AG04450 (cell line): ENCODE measurements at regions not wholly inside any gene's neighbourhood (a gene's known extent, or its start where the extent isn't known, plus 50 kb on each side); places are given as distances from the start of the nearest gene placed in this dataset.
"Not testable (repeated sequence)": the region's sequence is repeated elsewhere in the genome, so short reads cannot be mapped to it uniquely, and the experiment has no call there.

Source experiments
- CTCF ChIA-PET: fragments of 300-600, 350-600 bp; formaldehyde crosslinking; extraction: SDS; loops from one replicate; lab custom pipeline; 2022; ENCODE audit warnings: antibody characterized with exemption, inconsistent platforms; lab: Charles Lee
- POLR2A ChIA-PET: fragments of 350-600 bp; formaldehyde crosslinking; extraction: SDS; loops from one replicate; lab custom pipeline; 2021; ENCODE audit warnings: antibody characterized with exemption, inconsistent platforms; lab: Yijun Ruan, JAX
- DNase-seq: peaks from one replicate; pipeline ENCODE4 v3.0.0-alpha.2; 2011; ENCODE audit warnings: low read depth, low spot score
- H3K27ac ChIP-seq: one replicate; pipeline ENCODE4 v1.5.1; 2012; ENCODE audit warnings: low read depth, low read length, control low read depth
- H3K27me3 ChIP-seq: one replicate; pipeline ENCODE4 v1.6.0; 2012; ENCODE audit warnings: low read length; ENCODE audit not compliant: control insufficient read depth, insufficient read depth
- H3K4me3 ChIP-seq: 2 replicates; pipeline ENCODE4 v1.5.1; 2011; ENCODE audit warnings: mild to moderate bottlenecking, low read depth, low read length, control low read depth
- H3K9me3 ChIP-seq: 2 replicates; pipeline ENCODE4 v1.5.1; 2012; ENCODE audit warnings: low read length; ENCODE audit not compliant: control insufficient read depth, insufficient read depth
- CTCF ChIP-seq: IDR thresholded peaks from 2 replicates; pipeline ENCODE4 v1.5.1; 2011; ENCODE audit warnings: low read depth, low read length, control low read depth, inconsistent platforms

GRCh38 chr7:32668387-32669097 is 173.3 kb downstream of the AVL9 start:
- H3K27ac ChIP-seq, H3K27me3 ChIP-seq, POLR2A ChIA-PET, H3K9me3 ChIP-seq, DNase-seq, H3K4me3 ChIP-seq, CTCF ChIA-PET: not testable (repeated sequence)

DNA sequence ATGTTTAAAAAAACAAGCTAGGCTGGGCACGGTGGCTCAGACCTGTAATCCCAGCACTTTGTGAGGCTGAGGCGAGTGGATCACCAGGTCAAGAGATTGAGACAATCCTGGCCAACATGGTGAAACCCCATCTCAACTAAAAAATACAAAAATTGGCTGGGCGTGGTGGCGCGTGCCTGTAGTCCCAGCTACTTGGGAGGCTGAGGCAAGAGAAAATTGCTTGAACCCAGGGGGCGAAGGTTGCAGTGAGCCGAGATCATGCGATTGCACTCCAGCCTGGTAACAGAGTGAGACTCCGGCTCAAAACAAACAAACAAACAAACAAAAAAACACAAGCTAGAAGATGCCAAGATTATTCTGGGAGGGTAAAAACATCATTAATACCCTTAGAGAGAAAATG is 172.3 kb downstream of the AVL9 start:
- CTCF ChIA-PET, POLR2A ChIA-PET, H3K4me3 ChIP-seq, DNase-seq, H3K27ac ChIP-seq, H3K27me3 ChIP-seq, H3K9me3 ChIP-seq: not testable (repeated sequence)

DNA sequence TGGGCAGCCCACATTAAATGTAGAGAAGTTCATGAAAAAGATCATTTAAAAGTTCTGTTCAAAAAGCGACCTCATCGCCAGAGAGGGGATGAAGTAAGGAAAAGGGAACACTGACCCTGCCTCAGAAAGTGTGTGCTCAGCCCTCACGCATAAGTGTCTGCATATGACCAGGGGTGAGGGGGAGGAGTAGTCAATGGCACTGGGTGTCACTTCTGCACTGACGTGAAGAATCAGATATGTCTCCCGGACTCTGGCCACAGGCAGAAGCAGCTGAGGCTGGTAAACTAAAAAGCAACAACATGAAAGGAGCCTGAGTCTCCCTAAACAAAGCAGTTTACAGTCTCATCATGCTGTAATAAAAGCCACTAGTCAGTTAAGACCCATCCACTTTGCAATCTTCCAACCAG is 168.5 kb downstream of the AVL9 start:
- DNase-seq, H3K27me3 ChIP-seq, H3K9me3 ChIP-seq, POLR2A ChIA-PET, H3K27ac ChIP-seq, CTCF ChIA-PET, H3K4me3 ChIP-seq: not testable (repeated sequence)

GRCh38 chr7:32662509-32662908 is 167.2 kb downstream of the AVL9 start:
- POLR2A ChIA-PET, H3K27me3 ChIP-seq, DNase-seq, CTCF ChIA-PET, H3K27ac ChIP-seq, H3K4me3 ChIP-seq, H3K9me3 ChIP-seq: not testable (repeated sequence)

GRCh38 chr7:32661929-32662328 is 166.6 kb downstream of the AVL9 start:
- CTCF ChIA-PET = no interaction called here
- no peak for DNase-seq
- Histone ChIP-seq H3K9me3 (no peaks in the 10 kb centered on the region), H3K27ac (no peak overlapping the region), H3K4me3 (no peak overlapping the region), H3K27me3 (no peaks in the 10 kb centered on the region)
- POLR2A ChIA-PET = no interaction called here
- no peak for TF ChIP-seq CTCF

- no peak for TF ChIP-seq CTCF
- DNase-seq = no peak
- H3K27me3 ChIP-seq = no peaks in the 10 kb centered on the region
- H3K4me3 ChIP-seq = no peak overlapping the region
- CTCF ChIA-PET = no interaction called here
- H3K27ac ChIP-seq = no peak overlapping the region
- POLR2A ChIA-PET = interaction anchor here (0.7 kb wide), 1 partner anchor 925 kb away, joined by 3 read pairs; no protein-coding TSS in a partner anchor
- no peaks in the 10 kb centered on the region for H3K9me3 ChIP-seq
Measured at GRCh38 chr7:32661501-32661900, 166.2 kb downstream of the AVL9 start.

DNA sequence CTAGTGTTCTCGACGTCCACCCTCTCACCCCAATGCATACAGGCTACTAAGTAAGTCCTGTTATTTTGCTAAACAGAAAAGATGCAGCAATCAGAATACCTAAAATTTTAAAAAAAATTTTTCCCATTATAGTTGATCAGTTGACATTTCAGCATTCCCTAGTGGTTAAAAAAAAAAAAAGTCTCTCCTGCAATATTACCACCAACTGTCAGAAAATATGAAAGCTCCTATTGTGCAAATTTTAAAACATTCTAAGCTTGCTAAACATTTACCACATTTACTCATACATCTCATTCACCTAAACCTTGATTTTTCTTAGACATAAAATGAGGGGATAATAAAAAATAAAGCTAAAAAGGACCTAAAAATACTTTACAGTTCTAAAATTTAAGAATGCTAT is 165.6 kb downstream of the AVL9 start:
- DNase-seq = no peak
- no peak for TF ChIP-seq CTCF
- ChIA-PET CTCF (no interaction called here), POLR2A (interaction anchor here (0.7 kb wide), 1 partner anchor 926 kb away, joined by 3 read pairs; no protein-coding TSS in a partner anchor)
- Histone ChIP-seq H3K27me3 (no peaks in the 10 kb centered on the region), H3K4me3 (no peak overlapping the region), H3K27ac (no peak overlapping the region), H3K9me3 (no peaks in the 10 kb centered on the region)
